PC-9 (cell line): ENCODE measurements at regions not wholly inside any gene's neighbourhood (a gene's known extent, or its start where the extent isn't known, plus 50 kb on each side); places are given as distances from the start of the nearest gene placed in this dataset.
"Not testable (repeated sequence)": the region's sequence is repeated elsewhere in the genome, so short reads cannot be mapped to it uniquely, and the experiment has no call there.

Source experiments
- BruUV-seq: library from RNA; stranded (reverse); fragments of 400-500 nt; replicated peaks from 2 replicates; lab custom pipeline; 2021; lab: Mats Ljungman, UMichigan
- CTCF ChIA-PET: fragments of 300-600 bp; sonication (Branson Sonifier 250); formaldehyde crosslinking; loops from one replicate; lab custom pipeline; 2022; ENCODE audit warnings: antibody characterized with exemption; lab: Charles Lee
- POLR2A ChIA-PET: fragments of 300-600 bp; sonication (Branson Sonifier 250); formaldehyde crosslinking; loops from one replicate; lab custom pipeline; 2022; ENCODE audit warnings: antibody characterized with exemption; ENCODE audit not compliant: unreplicated experiment; lab: Charles Lee
- DNase-seq, 2 experiments: peaks; one replicate each; pipeline versions ENCODE4 v3.0.0 to v3.0.0-alpha.2; 2015 to 2022; ENCODE audit warnings: mixed read lengths in 1 of 2
- H2AFZ ChIP-seq: fragments of 200-600 bp; sonication (generic); 2 replicates; pipeline ENCODE4 v1.8.1; 2017; ENCODE audit warnings: antibody characterized with exemption
- H3F3A ChIP-seq: fragments of 200-600 bp; sonication (generic); 2 replicates; pipeline ENCODE4 v1.8.1; 2017; ENCODE audit warnings: antibody characterized with exemption, mild to moderate bottlenecking, low read depth; ENCODE audit not compliant: insufficient read depth
- H3K27ac ChIP-seq: fragments of 200-600 bp; sonication (generic); 2 replicates; pipeline ENCODE4 v1.6.1; 2016; ENCODE audit warnings: mixed run types
- H3K27me3 ChIP-seq: fragments of 200-600 bp; sonication (generic); 2 replicates; pipeline ENCODE4 v1.6.1; 2016; ENCODE audit warnings: low read depth, mixed run types; ENCODE audit not compliant: insufficient read depth
- H3K36me3 ChIP-seq: fragments of 200-600 bp; sonication (generic); 2 replicates; pipeline ENCODE4 v1.6.1; 2016; ENCODE audit warnings: low read depth, mixed run types
- H3K4me1 ChIP-seq: fragments of 200-600 bp; sonication (generic); replicated peaks from 2 replicates; pipeline ENCODE4 v1.6.1; 2016; ENCODE audit warnings: mixed run types; ENCODE audit not compliant: insufficient read depth
- H3K4me2 ChIP-seq: fragments of 200-600 bp; sonication (generic); 2 replicates; pipeline ENCODE4 v1.6.1; 2017; ENCODE audit warnings: mixed run types
- H3K4me3 ChIP-seq: fragments of 200-600 bp; sonication (generic); 2 replicates; pipeline ENCODE4 v1.6.1; 2016; ENCODE audit warnings: mixed run types
- H3K79me2 ChIP-seq: fragments of 200-600 bp; sonication (generic); 2 replicates; pipeline ENCODE4 v1.6.1; 2017; ENCODE audit warnings: low read depth, mixed run types
- H3K9me2 ChIP-seq: fragments of 200-600 bp; sonication (generic); 2 replicates; pipeline ENCODE4 v1.8.1; 2017; ENCODE audit warnings: mild to moderate bottlenecking; ENCODE audit not compliant: insufficient read depth
- H3K9me3 ChIP-seq: fragments of 200-600 bp; sonication (generic); 2 replicates; pipeline ENCODE4 v1.8.1; 2016; ENCODE audit warnings: low read depth; ENCODE audit not compliant: insufficient read depth
- H4K20me1 ChIP-seq: fragments of 200-600 bp; sonication (generic); 2 replicates; pipeline ENCODE4 v1.8.1; 2017; ENCODE audit not compliant: insufficient read depth
- CTCF ChIP-seq: fragments of 200-600 bp; sonication (generic); conservative IDR thresholded peaks from 2 replicates; pipeline ENCODE4 v1.6.1; 2017; ENCODE audit warnings: mixed run types, antibody characterized with exemption, mild to moderate bottlenecking, moderate library complexity
- EZH2 ChIP-seq: fragments of 200-600 bp; sonication (generic); IDR thresholded peaks from 2 replicates; pipeline ENCODE4 v1.8.0; 2017; ENCODE audit warnings: antibody characterized with exemption, low read depth
- intact Hi-C: fragments of 100-400 bp; cut with micrococcal nuclease; formaldehyde crosslinking; loops from one replicate; pipeline ENCODE4 v1.10.0; 2022; ENCODE audit not compliant: unreplicated experiment

- H3K4me1 ChIP-seq = no peaks in the 10 kb centered on the region
- no peaks in the 10 kb centered on the region for H3K79me2 ChIP-seq
- ChIA-PET CTCF (no interaction called here), POLR2A (no interaction called here)
- H3K4me2 ChIP-seq = no peak overlapping the region
- no TSS peak for BruUV-seq
- H3K9me3 ChIP-seq = no peaks in the 10 kb centered on the region
- no peak overlapping the region for H2AFZ ChIP-seq
- no peaks in the 10 kb centered on the region for H3F3A ChIP-seq
- H3K4me3 ChIP-seq = no peak overlapping the region
- no peaks in the 10 kb centered on the region for H4K20me1 ChIP-seq
- no peaks in the 10 kb centered on the region for H3K9me2 ChIP-seq
- intact Hi-C loops = no loop called here
- no peak for DNase-seq
- no peak overlapping the region for H3K27ac ChIP-seq
- TF ChIP-seq CTCF (no peak), EZH2 (no peak)
- no peaks in the 10 kb centered on the region for H3K36me3 ChIP-seq
- H3K27me3 ChIP-seq = no peaks in the 10 kb centered on the region
Measured at GRCh38 chr5:103679873-103680272, 117.3 kb upstream of the NUDT12 start.

- DNase-seq, intact Hi-C loops, H3K27me3 ChIP-seq, H3K4me1 ChIP-seq, H3K79me2 ChIP-seq, H3F3A ChIP-seq, H3K9me2 ChIP-seq, H3K27ac ChIP-seq, H3K9me3 ChIP-seq, H4K20me1 ChIP-seq, H3K36me3 ChIP-seq, BruUV-seq, H2AFZ ChIP-seq, H3K4me3 ChIP-seq, CTCF ChIA-PET, POLR2A ChIA-PET, H3K4me2 ChIP-seq: not testable (repeated sequence)
Measured at GRCh38 chr5:103676198-103676597, 113.6 kb upstream of the NUDT12 start.

- H3K27ac ChIP-seq = no peak overlapping the region
- POLR2A ChIA-PET = interaction anchor here (0.6 kb wide), 1 partner anchor 105 kb away, joined by 9 read pairs; no protein-coding TSS in a partner anchor
- CTCF ChIA-PET = no interaction called here
- no peaks in the 10 kb centered on the region for H4K20me1 ChIP-seq
- H3K4me1 ChIP-seq = no peaks in the 10 kb centered on the region
- no peaks in the 10 kb centered on the region for H3K36me3 ChIP-seq
- H3K27me3 ChIP-seq = no peaks in the 10 kb centered on the region
- H3K9me2 ChIP-seq = no peaks in the 10 kb centered on the region
- no peak overlapping the region for H3K4me2 ChIP-seq
- no peaks in the 10 kb centered on the region for H3K79me2 ChIP-seq
- no peaks in the 10 kb centered on the region for H3K9me3 ChIP-seq
- TF ChIP-seq EZH2 (no peak), CTCF (no peak)
- BruUV-seq = no TSS peak
- no peak overlapping the region for H3K4me3 ChIP-seq
- DNase-seq = no peak
- H2AFZ ChIP-seq = no peak overlapping the region
- H3F3A ChIP-seq = no peaks in the 10 kb centered on the region
- intact Hi-C loops = no loop called here
Measured at GRCh38 chr5:103674739-103675138, 112.2 kb upstream of the NUDT12 start.

- H3K9me3 ChIP-seq = no peaks in the 10 kb centered on the region
- no peaks in the 10 kb centered on the region for H3K36me3 ChIP-seq
- intact Hi-C loops = no loop called here
- no peaks in the 10 kb centered on the region for H3K79me2 ChIP-seq
- H3K27me3 ChIP-seq = no peaks in the 10 kb centered on the region
- no peak for DNase-seq
- H3K4me2 ChIP-seq = no peak overlapping the region
- CTCF ChIA-PET = no interaction called here
- H3K27ac ChIP-seq = no peak overlapping the region
- no peaks in the 10 kb centered on the region for H4K20me1 ChIP-seq
- no peak overlapping the region for H3K4me3 ChIP-seq
- no peaks in the 10 kb centered on the region for H3K9me2 ChIP-seq
- H2AFZ ChIP-seq = no peak overlapping the region
- BruUV-seq = no TSS peak
- H3K4me1 ChIP-seq = no peaks in the 10 kb centered on the region
- TF ChIP-seq CTCF (no peak), EZH2 (no peak)
- H3F3A ChIP-seq = no peaks in the 10 kb centered on the region
- POLR2A ChIA-PET = interaction anchor here (0.6 kb wide), 1 partner anchor 104 kb away, joined by 9 read pairs; no protein-coding TSS in a partner anchor
Measured at GRCh38 chr5:103674251-103674650, 111.7 kb upstream of the NUDT12 start.
